HepG2 (cell line): ENCODE measurements at regions not wholly inside any gene's neighbourhood (a gene's known extent, or its start where the extent isn't known, plus 50 kb on each side); places are given as distances from the start of the nearest gene placed in this dataset.

Experiments
- ATAC-seq: fragments of 200-7000 bp; cut with Tn5 transposase; 3 replicates; pipeline ENCODE4 v1.9.1; 2020; ENCODE audit warnings: mild to moderate bottlenecking, moderate library complexity
- BruUV-seq: library from RNA; stranded (reverse); fragments of 400-500 nt; replicated peaks from 2 replicates; lab custom pipeline; 2021; lab: Mats Ljungman, UMichigan
- CTCF ChIA-PET: fragments of 300-600 bp; formaldehyde crosslinking; extraction: SDS; loops from one replicate; lab custom pipeline; 2021; ENCODE audit warnings: low total read pairs, inconsistent platforms, low intra/inter-chr PET ratio; lab: Yijun Ruan, JAX
- POLR2A ChIA-PET: fragments of 350-600 bp; sonication (Branson Sonifier 250); formaldehyde crosslinking; loops from one replicate; lab custom pipeline; 2020; ENCODE audit warnings: antibody characterized with exemption, inconsistent platforms; lab: Yijun Ruan, JAX
- DNase-seq: peaks from one replicate; pipeline ENCODE4 v3.0.0-alpha.2; 2015; ENCODE audit warnings: low spot score
- FAIRE-seq: peaks from 3 replicates; lab custom pipeline; 2011; peaks lifted over from hg19 to GRCh38; lab: Jason Lieb, UNC
- H2AFZ ChIP-seq: one replicate; pipeline ENCODE4 v1.6.1; 2011; ENCODE audit warnings: low read length, inconsistent platforms
- H3K27ac ChIP-seq: fragments of 300-600 bp; 3 replicates; pipeline ENCODE4 v1.8.0; 2011; ENCODE audit warnings: mixed run types, mild to moderate bottlenecking, mixed read lengths, low read length, inconsistent platforms; ENCODE audit not compliant: insufficient read depth; ENCODE audit errors: extremely low read length
- H3K27me3 ChIP-seq, 2 experiments: fragments of 200-600 bp in 1 of 2; 2 replicates in 1 of 2; 3 replicates in 1 of 2; pipeline versions ENCODE4 v1.6.0 to v1.8.0; 2011; ENCODE audit warnings: low read length in 2 of 2, mild to moderate bottlenecking in 2 of 2, moderate library complexity in 2 of 2, inconsistent platforms in 1 of 2; ENCODE audit not compliant: insufficient read depth in 2 of 2, control insufficient read depth in 1 of 2
- H3K36me3 ChIP-seq, 2 experiments: fragments of 200-600 bp in 1 of 2; replicated peaks in 1 of 2; 2 replicates in 1 of 2; 3 replicates in 1 of 2; pipeline versions ENCODE4 v1.5.1 to v1.8.0; 2011; ENCODE audit warnings: low read length in 2 of 2, inconsistent platforms in 1 of 2; ENCODE audit not compliant: insufficient read depth in 2 of 2, control insufficient read depth in 1 of 2
- H3K4me1 ChIP-seq: 2 replicates; pipeline ENCODE4 v1.5.1; 2012; ENCODE audit warnings: low read length, inconsistent platforms; ENCODE audit not compliant: insufficient read depth
- H3K4me2 ChIP-seq: 2 replicates; pipeline ENCODE4 v1.6.0; 2011; ENCODE audit warnings: low read depth, low read length, inconsistent platforms
- H3K4me3 ChIP-seq, 3 experiments: fragments of 200-600 bp in 1 of 3; sonication (generic), shearing (Covaris generic) in 1 of 3; replicated peaks in 1 of 3; 2 replicates each; pipeline ENCODE4 v1.5.1; 2011 to 2016; ENCODE audit warnings: low read length in 3 of 3, inconsistent platforms in 2 of 3, low read depth in 2 of 3, mild to moderate bottlenecking in 2 of 3, control low read depth in 1 of 3, mixed read lengths in 1 of 3; ENCODE audit not compliant: insufficient read depth in 1 of 3
- H3K79me2 ChIP-seq: one replicate; pipeline ENCODE4 v1.6.1; 2011; ENCODE audit warnings: low read length, inconsistent platforms; ENCODE audit not compliant: insufficient read depth
- H3K9ac ChIP-seq: 2 replicates; pipeline ENCODE4 v1.6.0; 2011; ENCODE audit warnings: mild to moderate bottlenecking, low read depth, low read length, inconsistent platforms; ENCODE audit not compliant: insufficient read depth
- H3K9me3 ChIP-seq: 2 replicates; pipeline ENCODE4 v1.5.1; 2012; ENCODE audit warnings: mild to moderate bottlenecking, low read length
- H4K20me1 ChIP-seq: 2 replicates; pipeline ENCODE4 v1.6.0; 2011; ENCODE audit warnings: inconsistent platforms, mild to moderate bottlenecking, low read length, moderate library complexity; ENCODE audit not compliant: insufficient read depth
- GATAD2A ChIP-seq: IDR thresholded peaks from 2 replicates; pipeline ENCODE4 v1.6.1; 2016
- MZF1 ChIP-seq: sonication (generic); formaldehyde crosslinking; IDR thresholded peaks from 2 replicates; pipeline ENCODE4 v1.8.1; 2023; ENCODE audit warnings: mild to moderate bottlenecking, missing genetic modification reagents, borderline replicate concordance
- PHF5A ChIP-seq: IDR thresholded peaks from one replicate; pipeline ENCODE4 v1.6.1; 2018; ENCODE audit warnings: low read depth, missing genetic modification reagents; ENCODE audit not compliant: unreplicated experiment
- ZNF205 ChIP-seq: IDR thresholded peaks from 2 replicates; pipeline ENCODE4 v1.6.1; 2018; ENCODE audit warnings: missing biosample characterization, missing genetic modification reagents
- ZNF468 ChIP-seq: sonication (generic); formaldehyde crosslinking; IDR thresholded peaks from 2 replicates; pipeline ENCODE4 v1.8.0; 2022; ENCODE audit warnings: mild to moderate bottlenecking, moderate library complexity, missing genetic modification reagents
- WGBS: methylation state at CpG from one replicate; pipeline ENCODE4 v1.1.6; 2017; ENCODE audit warnings: low lambda C conversion rate; 5-methylcytosine and 5-hydroxymethylcytosine counted together
- in situ Hi-C: cut with HindIII; loops from 2 replicates; pipeline ENCODE4 v1.10.0; 2017; ENCODE audit warnings: low pct_unique_long_range_greater_than_20kb; ENCODE audit not compliant: extremely low pct_ligation_motif_present
- intact Hi-C: fragments of 100-400 bp; cut with micrococcal nuclease; formaldehyde crosslinking; loops from one replicate; pipeline ENCODE4 v1.10.0; 2022; ENCODE audit not compliant: unreplicated experiment
- TF ChIP-seq, protein P1 (sequence below): sonication (generic); formaldehyde crosslinking; IDR thresholded peaks from 2 replicates; pipeline ENCODE4 v1.4.0; 2020; ENCODE audit warnings: mild to moderate bottlenecking, missing genetic modification reagents
- TF ChIP-seq, protein P2 (sequence below): sonication (generic); formaldehyde crosslinking; IDR thresholded peaks from 2 replicates; pipeline ENCODE4 v1.5.1; 2020; ENCODE audit warnings: mild to moderate bottlenecking, missing genetic modification reagents, borderline replicate concordance

DNA sequence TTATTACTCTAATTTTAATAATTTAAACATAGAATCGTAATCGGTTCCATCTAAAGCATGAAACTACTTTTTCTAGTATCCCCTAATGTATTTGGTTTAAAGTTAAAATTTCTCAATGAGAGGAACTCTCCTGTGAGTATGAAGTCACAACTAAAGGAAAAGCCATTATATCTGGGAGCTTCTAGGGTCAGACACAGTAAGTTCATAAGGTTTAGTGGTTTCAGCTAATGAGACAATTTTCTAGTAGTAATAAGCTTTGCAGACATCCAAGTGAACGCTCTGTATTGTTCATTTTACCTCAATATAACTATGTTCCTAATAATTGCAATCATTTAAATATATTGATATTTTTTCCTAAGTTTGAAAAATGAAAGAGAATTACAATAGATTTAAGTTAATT is 364.4 kb upstream of the CDH9 start:
- FAIRE-seq (no peak), ATAC-seq (no peak), DNase-seq (no peak)
- Histone ChIP-seq H3K27ac (no peak overlapping the region), H3K9me3 (no peaks in the 10 kb centered on the region), H3K4me2 (no peak overlapping the region), H3K4me1 (no peaks in the 10 kb centered on the region), H3K27me3 (no peaks in the 10 kb centered on the region), H3K79me2 (no peaks in the 10 kb centered on the region), H4K20me1 (no peaks in the 10 kb centered on the region), H3K4me3 (no peak overlapping the region), H3K9ac (no peak overlapping the region), H3K36me3 (no peaks in the 10 kb centered on the region), H2AFZ (no peak overlapping the region)
- intact Hi-C loops (no loop called here), in situ Hi-C loops (no loop called here)
- TF ChIP-seq ZNF468 (CRISPR knock-in tag) = no peak
- TF ChIP-seq, protein P1, sequence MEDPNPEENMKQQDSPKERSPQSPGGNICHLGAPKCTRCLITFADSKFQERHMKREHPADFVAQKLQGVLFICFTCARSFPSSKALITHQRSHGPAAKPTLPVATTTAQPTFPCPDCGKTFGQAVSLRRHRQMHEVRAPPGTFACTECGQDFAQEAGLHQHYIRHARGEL (CRISPR knock-in tag) = no peak
- TF ChIP-seq MZF1 (CRISPR knock-in tag) = no peak
- TF ChIP-seq, protein P2, sequence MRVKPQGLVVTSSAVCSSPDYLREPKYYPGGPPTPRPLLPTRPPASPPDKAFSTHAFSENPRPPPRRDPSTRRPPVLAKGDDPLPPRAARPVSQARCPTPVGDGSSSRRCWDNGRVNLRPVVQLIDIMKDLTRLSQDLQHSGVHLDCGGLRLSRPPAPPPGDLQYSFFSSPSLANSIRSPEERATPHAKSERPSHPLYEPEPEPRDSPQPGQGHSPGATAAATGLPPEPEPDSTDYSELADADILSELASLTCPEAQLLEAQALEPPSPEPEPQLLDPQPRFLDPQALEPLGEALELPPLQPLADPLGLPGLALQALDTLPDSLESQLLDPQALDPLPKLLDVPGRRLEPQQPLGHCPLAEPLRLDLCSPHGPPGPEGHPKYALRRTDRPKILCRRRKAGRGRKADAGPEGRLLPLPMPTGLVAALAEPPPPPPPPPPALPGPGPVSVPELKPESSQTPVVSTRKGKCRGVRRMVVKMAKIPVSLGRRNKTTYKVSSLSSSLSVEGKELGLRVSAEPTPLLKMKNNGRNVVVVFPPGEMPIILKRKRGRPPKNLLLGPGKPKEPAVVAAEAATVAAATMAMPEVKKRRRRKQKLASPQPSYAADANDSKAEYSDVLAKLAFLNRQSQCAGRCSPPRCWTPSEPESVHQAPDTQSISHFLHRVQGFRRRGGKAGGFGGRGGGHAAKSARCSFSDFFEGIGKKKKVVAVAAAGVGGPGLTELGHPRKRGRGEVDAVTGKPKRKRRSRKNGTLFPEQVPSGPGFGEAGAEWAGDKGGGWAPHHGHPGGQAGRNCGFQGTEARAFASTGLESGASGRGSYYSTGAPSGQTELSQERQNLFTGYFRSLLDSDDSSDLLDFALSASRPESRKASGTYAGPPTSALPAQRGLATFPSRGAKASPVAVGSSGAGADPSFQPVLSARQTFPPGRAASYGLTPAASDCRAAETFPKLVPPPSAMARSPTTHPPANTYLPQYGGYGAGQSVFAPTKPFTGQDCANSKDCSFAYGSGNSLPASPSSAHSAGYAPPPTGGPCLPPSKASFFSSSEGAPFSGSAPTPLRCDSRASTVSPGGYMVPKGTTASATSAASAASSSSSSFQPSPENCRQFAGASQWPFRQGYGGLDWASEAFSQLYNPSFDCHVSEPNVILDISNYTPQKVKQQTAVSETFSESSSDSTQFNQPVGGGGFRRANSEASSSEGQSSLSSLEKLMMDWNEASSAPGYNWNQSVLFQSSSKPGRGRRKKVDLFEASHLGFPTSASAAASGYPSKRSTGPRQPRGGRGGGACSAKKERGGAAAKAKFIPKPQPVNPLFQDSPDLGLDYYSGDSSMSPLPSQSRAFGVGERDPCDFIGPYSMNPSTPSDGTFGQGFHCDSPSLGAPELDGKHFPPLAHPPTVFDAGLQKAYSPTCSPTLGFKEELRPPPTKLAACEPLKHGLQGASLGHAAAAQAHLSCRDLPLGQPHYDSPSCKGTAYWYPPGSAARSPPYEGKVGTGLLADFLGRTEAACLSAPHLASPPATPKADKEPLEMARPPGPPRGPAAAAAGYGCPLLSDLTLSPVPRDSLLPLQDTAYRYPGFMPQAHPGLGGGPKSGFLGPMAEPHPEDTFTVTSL (CRISPR knock-in tag) = no peak
- no peak for TF ChIP-seq PHF5A (CRISPR knock-in tag)
- no peak for TF ChIP-seq ZNF205 (CRISPR knock-in tag)
- TF ChIP-seq GATAD2A (CRISPR knock-in tag) = no peak
- no TSS peak for BruUV-seq
- WGBS = 45% methylated on average over 3 of the region's 3 CpGs
- ChIA-PET POLR2A (no interaction called here), CTCF (no interaction called here)
